ENCODE measurements at regions not wholly inside any gene's neighbourhood (a gene's known extent, or its start where the extent isn't known, plus 50 kb on each side); places are given as distances from the start of the nearest gene placed in this dataset.

DNA sequence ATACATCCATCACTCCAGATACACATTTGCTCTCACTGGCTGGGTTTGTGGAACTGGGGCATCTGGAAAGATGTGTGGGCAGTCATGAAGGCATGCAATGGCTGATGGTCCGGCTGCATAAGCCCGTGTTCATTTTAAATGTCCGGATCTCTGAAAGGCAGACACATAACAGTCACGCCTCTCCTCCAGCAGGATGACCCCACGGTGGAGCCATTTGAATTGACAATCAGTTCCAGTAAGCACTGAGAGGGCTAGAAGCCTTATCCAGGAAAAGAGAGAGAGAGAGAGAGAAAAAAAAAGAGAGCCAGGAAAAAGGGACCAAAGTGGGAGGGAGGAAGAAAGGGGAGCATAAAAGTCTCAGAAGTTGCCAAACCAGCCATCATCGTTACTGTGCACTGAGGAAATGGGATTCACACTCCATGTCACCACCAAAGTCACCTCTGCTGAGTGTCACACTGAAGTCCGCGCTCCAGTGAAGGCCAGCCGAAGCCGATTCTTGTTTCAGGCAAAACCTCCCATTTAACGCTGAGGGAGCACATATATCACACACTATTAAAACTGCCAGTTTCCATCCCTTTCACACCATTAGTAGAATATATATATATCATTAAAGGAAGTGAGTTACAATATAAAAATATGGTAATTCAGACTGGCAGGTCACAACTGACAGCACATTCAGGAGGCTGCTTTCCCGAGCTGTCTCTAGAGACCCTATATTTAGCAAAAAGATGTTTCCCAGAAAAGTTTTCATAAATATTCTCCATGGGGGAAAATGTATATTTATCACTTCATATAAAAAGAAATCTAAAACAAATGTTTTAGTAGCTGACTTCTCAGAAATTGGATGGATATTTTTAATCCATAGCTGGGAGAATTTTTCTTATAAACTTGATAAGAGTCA, 142.0 kb downstream of the ACTR3 start:
- TF ChIP-seq, protein P1, sequence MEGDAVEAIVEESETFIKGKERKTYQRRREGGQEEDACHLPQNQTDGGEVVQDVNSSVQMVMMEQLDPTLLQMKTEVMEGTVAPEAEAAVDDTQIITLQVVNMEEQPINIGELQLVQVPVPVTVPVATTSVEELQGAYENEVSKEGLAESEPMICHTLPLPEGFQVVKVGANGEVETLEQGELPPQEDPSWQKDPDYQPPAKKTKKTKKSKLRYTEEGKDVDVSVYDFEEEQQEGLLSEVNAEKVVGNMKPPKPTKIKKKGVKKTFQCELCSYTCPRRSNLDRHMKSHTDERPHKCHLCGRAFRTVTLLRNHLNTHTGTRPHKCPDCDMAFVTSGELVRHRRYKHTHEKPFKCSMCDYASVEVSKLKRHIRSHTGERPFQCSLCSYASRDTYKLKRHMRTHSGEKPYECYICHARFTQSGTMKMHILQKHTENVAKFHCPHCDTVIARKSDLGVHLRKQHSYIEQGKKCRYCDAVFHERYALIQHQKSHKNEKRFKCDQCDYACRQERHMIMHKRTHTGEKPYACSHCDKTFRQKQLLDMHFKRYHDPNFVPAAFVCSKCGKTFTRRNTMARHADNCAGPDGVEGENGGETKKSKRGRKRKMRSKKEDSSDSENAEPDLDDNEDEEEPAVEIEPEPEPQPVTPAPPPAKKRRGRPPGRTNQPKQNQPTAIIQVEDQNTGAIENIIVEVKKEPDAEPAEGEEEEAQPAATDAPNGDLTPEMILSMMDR (IDR thresholded peaks at IDR 0.05 in 8 of 11, conservative IDR thresholded peaks at IDR 0.05 in 3 of 11) = no peak
- TF ChIP-seq POLR2A (IDR thresholded peaks at IDR 0.05) (no peak), POLR2AphosphoS5 (IDR thresholded peaks at IDR 0.05) (no peak)
